NCI-H1694 (cell line): ENCODE measurements at regions not wholly inside any gene's neighbourhood (a gene's known extent, or its start where the extent isn't known, plus 50 kb on each side); places are given as distances from the start of the nearest gene placed in this dataset.

Experiments
- DNase-seq: peaks from one replicate; lab custom pipeline; 2025; lab: John Stamatoyannopoulos, UW

- no peak for DNase-seq
These were observed 223.9 kb downstream of the PLPP3 start for GRCh38 chr1:56355422-56355821.

GRCh38 chr1:56345831-56346230 is 233.5 kb downstream of the PLPP3 start:
- no peak for DNase-seq

GRCh38 chr1:56340977-56341376 is 238.4 kb downstream of the PLPP3 start:
- no peak for DNase-seq

- no peak for DNase-seq
These were observed 239.4 kb downstream of the PLPP3 start for GRCh38 chr1:56339786-56340465.

- DNase-seq = no peak
These were observed 240.3 kb downstream of the PLPP3 start for GRCh38 chr1:56339093-56339492.

GRCh38 chr1:56336982-56337381 is 242.4 kb downstream of the PLPP3 start:
- DNase-seq = no peak

- DNase-seq = no peak
These were observed 244.0 kb downstream of the PLPP3 start for GRCh38 chr1:56335394-56335793.

- DNase-seq = no peak
These were observed 245.3 kb downstream of the PLPP3 start for GRCh38 chr1:56334047-56334446.

- no peak for DNase-seq
These were observed 245.9 kb downstream of the PLPP3 start for GRCh38 chr1:56333461-56333860.

GRCh38 chr1:56331892-56332567 is 247.3 kb downstream of the PLPP3 start:
- no peak for DNase-seq

- DNase-seq = no peak
These were observed 248.0 kb downstream of the PLPP3 start for GRCh38 chr1:56331207-56331891.

- peak; percentile 35 for DNase-seq
These were observed 248.9 kb downstream of the PLPP3 start for GRCh38 chr1:56330391-56331026.

GRCh38 chr1:56329970-56330369 is 249.4 kb downstream of the PLPP3 start:
- no peak for DNase-seq

- DNase-seq = no peak
These were observed 252.2 kb downstream of the PLPP3 start for GRCh38 chr1:56327195-56327594.

- no peak for DNase-seq
These were observed 253.3 kb downstream of the PLPP3 start for GRCh38 chr1:56326056-56326455.

- no peak for DNase-seq
These were observed 254.9 kb downstream of the PLPP3 start for GRCh38 chr1:56324504-56324903.

GRCh38 chr1:56322211-56322610 is 257.2 kb downstream of the PLPP3 start:
- no peak for DNase-seq

- no peak for DNase-seq
These were observed 258.2 kb downstream of the PLPP3 start for GRCh38 chr1:56321150-56321490.

- DNase-seq = no peak
These were observed 258.8 kb downstream of the PLPP3 start for GRCh38 chr1:56320464-56321149.

- no peak for DNase-seq
These were observed 261.6 kb downstream of the PLPP3 start for GRCh38 chr1:56317722-56318121.

GRCh38 chr1:56315293-56315942 is 263.9 kb downstream of the PLPP3 start:
- DNase-seq = no peak

- no peak for DNase-seq
These were observed 265.8 kb downstream of the PLPP3 start for GRCh38 chr1:56313560-56313959.
